Mesothelial cell of epicardium (in vitro differentiated cells): ENCODE measurements at regions not wholly inside any gene's neighbourhood (a gene's known extent, or its start where the extent isn't known, plus 50 kb on each side); places are given as distances from the start of the nearest gene placed in this dataset.
A peak's percentile ranks its signal among the peaks of the same experiment; 100 is the strongest.
"Not testable (repeated sequence)": the region's sequence is repeated elsewhere in the genome, so short reads cannot be mapped to it uniquely, and the experiment has no call there.

ENCODE experiments used
- DNase-seq, 2 experiments: peaks; one replicate each; pipeline ENCODE4 v3.0.0; 2021; ENCODE audit warnings: low spot score in 2 of 2; ENCODE audit not compliant: unreplicated experiment in 2 of 2
- H3K27ac Mint-ChIP-seq: 2 replicates; pipeline ENCODE4 v1.8.0; 2021; ENCODE audit warnings: mixed read lengths
- H3K27me3 Mint-ChIP-seq: 2 replicates; pipeline ENCODE4 v1.8.0; 2021; ENCODE audit warnings: low read depth, mixed read lengths
- H3K36me3 Mint-ChIP-seq: 2 replicates; pipeline ENCODE4 v1.8.0; 2021; ENCODE audit warnings: mixed read lengths
- H3K4me1 Mint-ChIP-seq: 2 replicates; pipeline ENCODE4 v1.8.0; 2021; ENCODE audit warnings: mixed read lengths
- H3K4me3 Mint-ChIP-seq: 2 replicates; pipeline ENCODE4 v1.8.0; 2021; ENCODE audit warnings: mild to moderate bottlenecking, moderate library complexity, mixed read lengths
- H3K9me3 Mint-ChIP-seq: 2 replicates; pipeline ENCODE4 v1.8.0; 2021; ENCODE audit warnings: mixed read lengths
- CTCF ChIP-seq: fragments of 200-600 bp; sonication (generic); IDR thresholded peaks from one replicate; pipeline ENCODE4 v1.5.0; 2021; ENCODE audit warnings: antibody characterized with exemption; ENCODE audit not compliant: unreplicated experiment

GRCh38 chr16:29182501-29182900, 197.6 kb downstream of the LAT start:
- Mint-ChIP-seq H3K4me1 (peaks cover 28% of the 10 kb centered on the region), H3K36me3 (no peaks in the 10 kb centered on the region), H3K27me3 (no peaks in the 10 kb centered on the region), H3K27ac (no peak overlapping the region), H3K4me3 (no peak overlapping the region), H3K9me3 (no peaks in the 10 kb centered on the region)
- no peak for DNase-seq
- TF ChIP-seq CTCF, result no peak

- not testable (repeated sequence) for H3K36me3 Mint-ChIP-seq, H3K27ac Mint-ChIP-seq, H3K27me3 Mint-ChIP-seq, DNase-seq, H3K9me3 Mint-ChIP-seq, H3K4me3 Mint-ChIP-seq
- H3K4me1 Mint-ChIP-seq, result peaks cover 29% of the 10 kb centered on the region
These were observed 197.1 kb downstream of the LAT start for GRCh38 chr16:29181921-29182411.

- H3K4me3 Mint-ChIP-seq, H3K27ac Mint-ChIP-seq, H3K27me3 Mint-ChIP-seq, H3K36me3 Mint-ChIP-seq, H3K9me3 Mint-ChIP-seq, DNase-seq: not testable (repeated sequence)
- H3K4me1 Mint-ChIP-seq, result peaks cover 24% of the 10 kb centered on the region
These were observed 196.5 kb downstream of the LAT start for GRCh38 chr16:29181254-29181780.

GRCh38 chr16:29180206-29180600, 195.4 kb downstream of the LAT start:
- not testable (repeated sequence) for H3K27me3 Mint-ChIP-seq, H3K4me3 Mint-ChIP-seq, H3K27ac Mint-ChIP-seq, DNase-seq, H3K9me3 Mint-ChIP-seq, H3K36me3 Mint-ChIP-seq
- H3K4me1 Mint-ChIP-seq, result peaks cover 15% of the 10 kb centered on the region

- not testable (repeated sequence) for H3K36me3 Mint-ChIP-seq, H3K27ac Mint-ChIP-seq, DNase-seq, H3K9me3 Mint-ChIP-seq, H3K4me3 Mint-ChIP-seq, H3K27me3 Mint-ChIP-seq
- peaks cover 15% of the 10 kb centered on the region for H3K4me1 Mint-ChIP-seq
These were observed 194.8 kb downstream of the LAT start for GRCh38 chr16:29179401-29180205.

GRCh38 chr16:29177888-29178726, 193.3 kb downstream of the LAT start:
- peak overlapping the region; percentile 86 for H3K27ac Mint-ChIP-seq
- H3K4me3 Mint-ChIP-seq, H3K27me3 Mint-ChIP-seq, H3K36me3 Mint-ChIP-seq, DNase-seq, H3K9me3 Mint-ChIP-seq: not testable (repeated sequence)
- peaks cover 15% of the 10 kb centered on the region for H3K4me1 Mint-ChIP-seq

- H3K27ac Mint-ChIP-seq, result peak overlapping the region; percentile 86
- not testable (repeated sequence) for H3K36me3 Mint-ChIP-seq, H3K27me3 Mint-ChIP-seq, DNase-seq, H3K4me3 Mint-ChIP-seq
- peaks cover 15% of the 10 kb centered on the region for H3K4me1 Mint-ChIP-seq
- peaks cover 16% of the 10 kb centered on the region for H3K9me3 Mint-ChIP-seq
These were observed 192.5 kb downstream of the LAT start for GRCh38 chr16:29177203-29177887.

GRCh38 chr16:29176822-29177202, 192.0 kb downstream of the LAT start:
- H3K27ac Mint-ChIP-seq, H3K4me3 Mint-ChIP-seq, DNase-seq, H3K36me3 Mint-ChIP-seq, H3K27me3 Mint-ChIP-seq: not testable (repeated sequence)
- H3K9me3 Mint-ChIP-seq, result peaks cover 19% of the 10 kb centered on the region
- peaks cover 15% of the 10 kb centered on the region for H3K4me1 Mint-ChIP-seq

GRCh38 chr16:29176154-29176470, 191.3 kb downstream of the LAT start:
- H3K27me3 Mint-ChIP-seq, H3K27ac Mint-ChIP-seq, H3K4me3 Mint-ChIP-seq, H3K36me3 Mint-ChIP-seq, DNase-seq: not testable (repeated sequence)
- H3K4me1 Mint-ChIP-seq, result peaks cover 15% of the 10 kb centered on the region
- H3K9me3 Mint-ChIP-seq, result peaks cover 21% of the 10 kb centered on the region

GRCh38 chr16:29175411-29176153, 190.7 kb downstream of the LAT start:
- not testable (repeated sequence) for DNase-seq, H3K4me3 Mint-ChIP-seq, H3K36me3 Mint-ChIP-seq, H3K27me3 Mint-ChIP-seq, H3K27ac Mint-ChIP-seq
- Mint-ChIP-seq H3K4me1 (peaks cover 15% of the 10 kb centered on the region), H3K9me3 (peaks cover 21% of the 10 kb centered on the region)

- not testable (repeated sequence) for H3K27ac Mint-ChIP-seq, H3K36me3 Mint-ChIP-seq, DNase-seq, H3K27me3 Mint-ChIP-seq, H3K4me3 Mint-ChIP-seq
- peaks cover 18% of the 10 kb centered on the region for H3K4me1 Mint-ChIP-seq
- peaks cover 21% of the 10 kb centered on the region for H3K9me3 Mint-ChIP-seq
These were observed 188.8 kb downstream of the LAT start for GRCh38 chr16:29173371-29174305.
